ENCODE measurements at regions not wholly inside any gene's neighbourhood (a gene's known extent, or its start where the extent isn't known, plus 50 kb on each side); places are given as distances from the start of the nearest gene placed in this dataset.

DNA sequence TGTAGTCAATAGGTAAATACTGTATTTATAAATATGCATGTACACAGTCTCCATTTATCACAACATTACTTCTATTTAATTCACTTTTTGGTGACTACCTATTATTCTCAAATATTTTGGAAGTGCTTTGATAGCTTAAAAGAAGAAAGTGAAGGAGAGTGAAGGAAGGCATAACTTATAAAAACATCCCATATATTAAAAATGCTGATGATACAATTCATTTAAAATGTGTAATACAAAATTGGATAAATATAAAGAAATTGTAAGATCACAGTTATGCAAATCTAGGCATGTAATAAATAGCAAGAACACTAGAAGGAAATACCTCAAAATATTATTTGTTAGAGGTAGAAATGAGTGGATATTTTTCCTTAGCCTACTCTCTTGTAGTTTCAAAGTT lies 111.6 kb upstream of the ADTRP start:
- TF ChIP-seq, protein P1, sequence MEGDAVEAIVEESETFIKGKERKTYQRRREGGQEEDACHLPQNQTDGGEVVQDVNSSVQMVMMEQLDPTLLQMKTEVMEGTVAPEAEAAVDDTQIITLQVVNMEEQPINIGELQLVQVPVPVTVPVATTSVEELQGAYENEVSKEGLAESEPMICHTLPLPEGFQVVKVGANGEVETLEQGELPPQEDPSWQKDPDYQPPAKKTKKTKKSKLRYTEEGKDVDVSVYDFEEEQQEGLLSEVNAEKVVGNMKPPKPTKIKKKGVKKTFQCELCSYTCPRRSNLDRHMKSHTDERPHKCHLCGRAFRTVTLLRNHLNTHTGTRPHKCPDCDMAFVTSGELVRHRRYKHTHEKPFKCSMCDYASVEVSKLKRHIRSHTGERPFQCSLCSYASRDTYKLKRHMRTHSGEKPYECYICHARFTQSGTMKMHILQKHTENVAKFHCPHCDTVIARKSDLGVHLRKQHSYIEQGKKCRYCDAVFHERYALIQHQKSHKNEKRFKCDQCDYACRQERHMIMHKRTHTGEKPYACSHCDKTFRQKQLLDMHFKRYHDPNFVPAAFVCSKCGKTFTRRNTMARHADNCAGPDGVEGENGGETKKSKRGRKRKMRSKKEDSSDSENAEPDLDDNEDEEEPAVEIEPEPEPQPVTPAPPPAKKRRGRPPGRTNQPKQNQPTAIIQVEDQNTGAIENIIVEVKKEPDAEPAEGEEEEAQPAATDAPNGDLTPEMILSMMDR (conservative IDR thresholded peaks at IDR 0.05; ENCODE audit: low read depth, low read length), result no peak
- no peak for TF ChIP-seq EZH2 (IDR thresholded peaks at IDR 0.05; ENCODE audit: borderline replicate concordance, low read depth, low read length, poor library complexity, severe bottlenecking)
